ENCODE measurements at regions not wholly inside any gene's neighbourhood (a gene's known extent, or its start where the extent isn't known, plus 50 kb on each side); places are given as distances from the start of the nearest gene placed in this dataset.

GRCh38 chr4:166323250-166323649, 450.2 kb downstream of the TLL1 start:
- Histone ChIP-seq H3K4me3 (replicated peaks; ENCODE audit: insufficient read depth, low read length) (no peak overlapping the region), H3K27ac (replicated peaks) (no peak overlapping the region), H3K27me3 (ENCODE audit: insufficient read depth, poor library complexity, severe bottlenecking) (no peaks in the 10 kb centered on the region)
- TF ChIP-seq GABPA (IDR thresholded peaks at IDR 0.05; ENCODE audit: low read depth) (no peak), SPI1 (IDR thresholded peaks at IDR 0.05; ENCODE audit: borderline replicate concordance, low read depth) (no peak), POLR2AphosphoS5 (IDR thresholded peaks at IDR 0.05; ENCODE audit: low read depth) (no peak)
- TF ChIP-seq, protein P1, sequence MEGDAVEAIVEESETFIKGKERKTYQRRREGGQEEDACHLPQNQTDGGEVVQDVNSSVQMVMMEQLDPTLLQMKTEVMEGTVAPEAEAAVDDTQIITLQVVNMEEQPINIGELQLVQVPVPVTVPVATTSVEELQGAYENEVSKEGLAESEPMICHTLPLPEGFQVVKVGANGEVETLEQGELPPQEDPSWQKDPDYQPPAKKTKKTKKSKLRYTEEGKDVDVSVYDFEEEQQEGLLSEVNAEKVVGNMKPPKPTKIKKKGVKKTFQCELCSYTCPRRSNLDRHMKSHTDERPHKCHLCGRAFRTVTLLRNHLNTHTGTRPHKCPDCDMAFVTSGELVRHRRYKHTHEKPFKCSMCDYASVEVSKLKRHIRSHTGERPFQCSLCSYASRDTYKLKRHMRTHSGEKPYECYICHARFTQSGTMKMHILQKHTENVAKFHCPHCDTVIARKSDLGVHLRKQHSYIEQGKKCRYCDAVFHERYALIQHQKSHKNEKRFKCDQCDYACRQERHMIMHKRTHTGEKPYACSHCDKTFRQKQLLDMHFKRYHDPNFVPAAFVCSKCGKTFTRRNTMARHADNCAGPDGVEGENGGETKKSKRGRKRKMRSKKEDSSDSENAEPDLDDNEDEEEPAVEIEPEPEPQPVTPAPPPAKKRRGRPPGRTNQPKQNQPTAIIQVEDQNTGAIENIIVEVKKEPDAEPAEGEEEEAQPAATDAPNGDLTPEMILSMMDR (IDR thresholded peaks at IDR 0.05; ENCODE audit: insufficient read depth, low read length) = no peak
- TF ChIP-seq, protein P2, sequence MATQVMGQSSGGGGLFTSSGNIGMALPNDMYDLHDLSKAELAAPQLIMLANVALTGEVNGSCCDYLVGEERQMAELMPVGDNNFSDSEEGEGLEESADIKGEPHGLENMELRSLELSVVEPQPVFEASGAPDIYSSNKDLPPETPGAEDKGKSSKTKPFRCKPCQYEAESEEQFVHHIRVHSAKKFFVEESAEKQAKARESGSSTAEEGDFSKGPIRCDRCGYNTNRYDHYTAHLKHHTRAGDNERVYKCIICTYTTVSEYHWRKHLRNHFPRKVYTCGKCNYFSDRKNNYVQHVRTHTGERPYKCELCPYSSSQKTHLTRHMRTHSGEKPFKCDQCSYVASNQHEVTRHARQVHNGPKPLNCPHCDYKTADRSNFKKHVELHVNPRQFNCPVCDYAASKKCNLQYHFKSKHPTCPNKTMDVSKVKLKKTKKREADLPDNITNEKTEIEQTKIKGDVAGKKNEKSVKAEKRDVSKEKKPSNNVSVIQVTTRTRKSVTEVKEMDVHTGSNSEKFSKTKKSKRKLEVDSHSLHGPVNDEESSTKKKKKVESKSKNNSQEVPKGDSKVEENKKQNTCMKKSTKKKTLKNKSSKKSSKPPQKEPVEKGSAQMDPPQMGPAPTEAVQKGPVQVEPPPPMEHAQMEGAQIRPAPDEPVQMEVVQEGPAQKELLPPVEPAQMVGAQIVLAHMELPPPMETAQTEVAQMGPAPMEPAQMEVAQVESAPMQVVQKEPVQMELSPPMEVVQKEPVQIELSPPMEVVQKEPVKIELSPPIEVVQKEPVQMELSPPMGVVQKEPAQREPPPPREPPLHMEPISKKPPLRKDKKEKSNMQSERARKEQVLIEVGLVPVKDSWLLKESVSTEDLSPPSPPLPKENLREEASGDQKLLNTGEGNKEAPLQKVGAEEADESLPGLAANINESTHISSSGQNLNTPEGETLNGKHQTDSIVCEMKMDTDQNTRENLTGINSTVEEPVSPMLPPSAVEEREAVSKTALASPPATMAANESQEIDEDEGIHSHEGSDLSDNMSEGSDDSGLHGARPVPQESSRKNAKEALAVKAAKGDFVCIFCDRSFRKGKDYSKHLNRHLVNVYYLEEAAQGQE (IDR thresholded peaks at IDR 0.05; ENCODE audit: insufficient replicate concordance, low read depth) = no peak
- DNase-seq (ENCODE audit: low read depth in 1 of 2, low spot score in 1 of 2) = no peak

DNA sequence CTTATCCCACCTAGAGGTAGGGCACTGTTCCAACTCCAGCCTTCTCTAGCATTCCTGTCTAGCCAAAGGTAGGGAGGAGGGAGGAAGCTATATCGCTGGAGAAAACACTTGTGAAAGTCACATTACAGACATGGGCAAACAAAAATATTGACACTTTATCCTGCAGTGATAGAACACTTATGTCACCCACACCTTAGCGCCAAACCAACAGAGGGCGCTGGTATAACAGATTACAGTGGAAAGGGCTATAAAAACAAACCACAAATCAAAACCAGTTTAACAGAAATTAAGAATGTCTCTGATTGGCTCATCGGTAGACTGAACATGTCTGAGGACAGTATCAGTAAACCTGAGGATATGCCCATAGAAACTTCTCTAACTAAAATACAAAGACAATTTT, 451.3 kb downstream of the TLL1 start:
- DNase-seq (ENCODE audit: low read depth in 1 of 2, low spot score in 1 of 2) = peak in 1 of 2 experiments; percentile 22
- no peaks in the 10 kb centered on the region for H3K27me3 ChIP-seq (ENCODE audit: insufficient read depth, poor library complexity, severe bottlenecking)
- TF ChIP-seq GABPA (IDR thresholded peaks at IDR 0.05; ENCODE audit: low read depth) = no peak
- TF ChIP-seq, protein P2 (IDR thresholded peaks at IDR 0.05; ENCODE audit: insufficient replicate concordance, low read depth) = no peak
- TF ChIP-seq POLR2AphosphoS5 (IDR thresholded peaks at IDR 0.05; ENCODE audit: low read depth) = no peak
- no peak for TF ChIP-seq SPI1 (IDR thresholded peaks at IDR 0.05; ENCODE audit: borderline replicate concordance, low read depth)
- TF ChIP-seq, protein P1 (IDR thresholded peaks at IDR 0.05; ENCODE audit: insufficient read depth, low read length) = no peak
- no peak overlapping the region for H3K4me3 ChIP-seq (replicated peaks; ENCODE audit: insufficient read depth, low read length)
- no peak overlapping the region for H3K27ac ChIP-seq (replicated peaks)

- no peaks in the 10 kb centered on the region for H3K27me3 ChIP-seq (ENCODE audit: insufficient read depth, poor library complexity, severe bottlenecking)
- no peak overlapping the region for H3K4me3 ChIP-seq (replicated peaks; ENCODE audit: insufficient read depth, low read length)
- H3K27ac ChIP-seq (replicated peaks) = no peak overlapping the region
- TF ChIP-seq GABPA (IDR thresholded peaks at IDR 0.05; ENCODE audit: low read depth) (no peak), SPI1 (IDR thresholded peaks at IDR 0.05; ENCODE audit: borderline replicate concordance, low read depth) (no peak)
- TF ChIP-seq, protein P1 (IDR thresholded peaks at IDR 0.05; ENCODE audit: insufficient read depth, low read length) = no peak
- DNase-seq (ENCODE audit: low read depth in 1 of 2, low spot score in 1 of 2) = no peak
Measured at GRCh38 chr4:166335256-166335938, 462.4 kb downstream of the TLL1 start.

GRCh38 chr4:166341992-166342391, 469.0 kb downstream of the TLL1 start:
- TF ChIP-seq GABPA (IDR thresholded peaks at IDR 0.05; ENCODE audit: low read depth) = no peak
- TF ChIP-seq, protein P2 (IDR thresholded peaks at IDR 0.05; ENCODE audit: insufficient replicate concordance, low read depth) = no peak
- no peak for TF ChIP-seq SPI1 (IDR thresholded peaks at IDR 0.05; ENCODE audit: borderline replicate concordance, low read depth)
- TF ChIP-seq, protein P1 (IDR thresholded peaks at IDR 0.05; ENCODE audit: insufficient read depth, low read length) = no peak
- no peak for TF ChIP-seq POLR2AphosphoS5 (IDR thresholded peaks at IDR 0.05; ENCODE audit: low read depth)
- Histone ChIP-seq H3K4me3 (replicated peaks; ENCODE audit: insufficient read depth, low read length) (no peak overlapping the region), H3K27me3 (ENCODE audit: insufficient read depth, poor library complexity, severe bottlenecking) (no peaks in the 10 kb centered on the region), H3K27ac (replicated peaks) (no peak overlapping the region)
- no peak for DNase-seq (ENCODE audit: low read depth in 1 of 2, low spot score in 1 of 2)

Measured in HL-60 (cell line).